KG1 (cell line): ENCODE measurements at regions not wholly inside any gene's neighbourhood (a gene's known extent, or its start where the extent isn't known, plus 50 kb on each side); places are given as distances from the start of the nearest gene placed in this dataset.
"Not testable (repeated sequence)": the region's sequence is repeated elsewhere in the genome, so short reads cannot be mapped to it uniquely, and the experiment has no call there.

Source experiments
- DNase-seq: peaks from one replicate; lab custom pipeline; 2025; lab: John Stamatoyannopoulos, UW

GRCh38 chr1:118461154-118461553 is 276.1 kb upstream of the SPAG17 start:
- DNase-seq, result no peak

DNA sequence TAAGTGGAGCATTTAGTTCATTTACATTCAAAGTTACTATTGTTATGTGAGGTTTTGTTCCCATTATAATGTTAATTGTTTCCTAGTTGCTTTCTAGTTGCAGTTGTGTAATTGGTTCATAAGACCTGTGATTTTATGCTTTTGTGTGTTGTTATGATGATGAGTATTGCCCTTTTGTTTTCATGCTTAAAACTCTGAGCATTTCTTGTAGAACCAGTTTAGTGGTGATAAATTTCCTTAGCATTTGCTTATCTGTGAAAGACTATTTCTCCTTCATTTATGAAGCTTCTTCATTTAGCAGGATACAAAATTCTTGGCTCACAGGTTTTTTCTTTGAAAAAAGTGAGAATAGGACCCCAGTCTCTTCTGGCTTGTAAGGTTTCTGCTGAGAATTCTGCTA is 274.8 kb upstream of the SPAG17 start:
- no peak for DNase-seq

DNA sequence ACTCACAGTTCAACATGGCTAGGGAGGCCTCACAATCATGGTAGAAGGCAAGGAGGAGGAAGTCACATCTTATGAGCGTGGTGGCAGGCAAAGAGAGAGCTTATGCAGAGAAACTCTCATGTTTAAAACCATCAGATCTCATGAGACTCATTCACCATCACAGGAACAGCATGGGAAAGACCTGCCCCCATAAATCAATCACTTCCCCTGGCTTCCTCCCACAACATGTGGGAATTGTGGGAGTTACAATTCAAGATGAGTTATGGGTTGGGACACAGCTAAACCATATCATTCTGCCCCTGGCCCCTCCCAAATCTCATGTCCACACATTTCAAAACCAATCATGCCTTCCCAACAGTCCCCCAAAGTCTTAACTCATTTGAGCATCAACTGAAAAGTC is 268.8 kb upstream of the SPAG17 start:
- not testable (repeated sequence) for DNase-seq

- DNase-seq, result no peak
These were observed 260.1 kb upstream of the SPAG17 start for GRCh38 chr1:118445156-118445555.

DNA sequence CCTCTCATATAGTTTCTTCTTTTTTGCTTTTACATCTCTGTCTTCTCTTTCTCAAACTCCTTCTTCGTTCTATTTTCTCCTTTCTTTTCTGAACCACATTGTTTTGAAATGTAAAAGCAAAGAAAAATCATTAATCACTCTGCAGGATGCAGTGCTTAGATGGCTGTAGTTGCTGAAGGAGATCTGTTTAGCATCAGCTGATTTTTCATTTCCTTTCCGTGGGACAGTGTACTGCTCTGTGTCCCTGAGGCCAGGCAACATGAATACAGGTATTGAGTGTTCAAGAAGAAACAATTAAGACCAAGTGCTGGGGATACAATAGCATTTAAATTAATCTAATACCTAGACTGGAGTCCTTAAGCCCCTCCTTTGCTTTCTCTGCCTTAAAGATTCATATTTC is 257.2 kb upstream of the SPAG17 start:
- no peak for DNase-seq

GRCh38 chr1:118437664-118438063 is 252.6 kb upstream of the SPAG17 start:
- DNase-seq, result no peak

- DNase-seq, result no peak
These were observed 244.8 kb upstream of the SPAG17 start for GRCh38 chr1:118429856-118430255.

DNA sequence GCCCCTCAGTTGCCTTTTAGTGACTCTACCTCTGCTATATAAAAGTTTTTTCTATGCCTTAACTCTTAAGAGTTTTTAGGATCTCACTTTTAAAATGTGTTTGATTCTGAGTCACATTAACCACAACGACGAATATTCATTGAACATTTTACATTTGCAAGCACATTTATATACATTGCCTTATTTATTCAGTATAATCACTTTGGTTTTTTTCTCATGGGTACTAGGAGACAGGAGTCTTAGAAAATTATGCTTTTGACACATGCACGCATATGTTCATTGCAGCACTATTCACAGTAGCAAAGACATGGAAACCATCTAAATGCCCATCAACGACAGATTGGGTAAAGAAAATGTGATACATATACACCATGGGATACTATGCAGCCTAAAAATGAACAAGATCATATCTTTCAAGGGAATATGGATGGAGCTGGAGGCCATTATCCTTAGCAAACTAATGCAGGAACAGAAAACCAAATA is 236.9 kb upstream of the SPAG17 start:
- no peak for DNase-seq

GRCh38 chr1:118404024-118404423 is 219.0 kb upstream of the SPAG17 start:
- no peak for DNase-seq

DNA sequence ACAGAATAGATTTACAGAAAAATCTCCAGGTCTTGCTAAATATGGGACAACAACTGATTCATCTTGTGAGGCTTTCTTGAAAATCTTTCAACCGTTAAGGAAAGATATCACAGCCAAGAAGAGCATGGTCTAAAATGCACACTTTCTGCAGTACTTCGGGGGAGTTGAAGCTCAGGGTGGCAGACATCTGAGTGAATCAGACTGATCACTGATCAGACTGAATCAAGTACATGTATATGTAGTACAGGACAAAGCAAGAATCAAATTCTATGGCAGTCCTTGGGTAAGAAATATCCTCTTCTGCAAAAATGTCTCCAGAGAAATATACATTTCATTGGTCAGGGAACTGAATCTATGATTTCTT is 212.4 kb upstream of the SPAG17 start:
- no peak for DNase-seq

DNA sequence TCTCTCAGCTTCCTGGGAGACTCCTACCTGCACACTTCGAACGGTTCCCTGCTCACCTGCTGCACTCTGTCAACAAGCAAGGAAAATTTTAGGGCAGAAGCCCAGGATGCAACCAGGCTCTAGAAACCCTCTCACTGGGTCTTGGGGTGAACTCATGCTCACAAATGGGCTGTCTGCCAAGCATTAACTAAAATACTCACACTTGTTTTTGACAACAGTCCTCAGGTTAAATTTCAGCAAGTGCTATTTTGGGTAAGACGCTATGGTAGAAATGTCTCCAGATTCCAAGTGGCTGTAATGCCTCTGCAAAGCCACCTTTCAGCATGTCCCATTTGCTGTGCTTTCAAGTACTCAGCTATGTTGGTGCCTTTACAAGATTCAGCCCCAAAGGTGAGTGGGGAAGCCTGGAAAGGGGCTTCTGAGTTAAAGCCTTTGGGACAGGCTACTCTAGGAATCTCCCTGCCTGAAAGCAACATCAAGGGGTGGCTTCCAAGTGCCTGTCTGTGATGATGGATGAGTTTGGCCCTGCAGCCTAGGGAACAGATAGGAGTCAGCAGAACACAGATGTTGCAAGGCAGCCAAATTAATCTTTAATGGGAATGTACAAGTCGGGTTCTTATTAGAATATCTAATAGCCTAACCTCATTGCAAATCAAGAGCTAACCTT is 211.9 kb upstream of the SPAG17 start:
- no peak for DNase-seq

DNA sequence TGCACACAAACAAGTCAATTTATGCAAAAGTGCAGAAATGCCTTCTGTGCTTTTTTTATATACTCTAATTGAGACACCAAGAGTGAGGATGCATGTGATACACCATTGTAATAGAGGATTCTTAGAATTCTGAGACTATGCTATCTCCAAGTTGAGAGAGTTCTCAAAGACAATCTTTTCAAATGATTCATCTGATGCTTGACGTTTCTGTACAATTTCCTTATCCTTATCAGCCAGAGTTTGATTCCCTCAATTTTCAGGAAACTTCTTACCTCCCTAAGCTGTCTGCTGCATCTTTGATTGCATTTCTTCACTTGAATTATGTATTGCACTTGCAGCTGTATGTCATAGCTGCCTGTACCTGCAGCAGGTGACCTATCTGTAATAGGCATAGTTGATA is 211.3 kb upstream of the SPAG17 start:
- no peak for DNase-seq

- no peak for DNase-seq
These were observed 210.5 kb upstream of the SPAG17 start for GRCh38 chr1:118395430-118395991.

- no peak for DNase-seq
These were observed 205.9 kb upstream of the SPAG17 start for GRCh38 chr1:118390955-118391354.

DNA sequence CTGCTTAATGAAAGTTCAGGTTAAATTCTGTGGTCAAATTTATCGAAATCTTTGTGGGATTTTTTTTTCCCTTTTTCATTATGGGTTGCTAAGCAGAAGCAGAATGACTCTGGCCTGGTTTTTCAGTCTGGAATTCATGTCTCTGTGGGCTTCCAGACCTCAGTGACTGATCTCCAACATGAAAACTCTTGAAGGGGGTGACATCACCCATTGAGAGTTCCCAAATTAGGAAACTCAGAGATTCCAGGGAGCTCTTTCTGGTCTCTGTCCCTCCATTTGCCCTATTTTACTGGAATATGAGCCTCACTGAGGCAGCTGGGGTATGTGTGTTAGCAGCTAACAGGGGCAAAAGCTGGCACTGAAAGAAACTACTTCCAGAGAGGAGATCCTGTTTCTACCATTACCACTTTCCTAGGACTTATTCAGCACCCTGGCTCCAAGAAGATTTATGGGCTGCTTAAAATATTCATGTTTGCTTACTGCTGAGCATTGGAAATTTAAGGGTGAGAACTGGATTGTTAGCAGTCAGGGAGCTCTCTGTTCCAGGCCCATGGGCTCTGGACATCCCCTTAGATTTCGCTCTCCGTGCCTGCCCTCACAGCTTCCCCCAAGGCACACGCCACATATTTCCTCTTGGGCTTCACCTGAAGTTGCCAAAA is 203.4 kb upstream of the SPAG17 start:
- DNase-seq, result no peak

- DNase-seq, result no peak
These were observed 196.3 kb upstream of the SPAG17 start for GRCh38 chr1:118381197-118381869.

DNA sequence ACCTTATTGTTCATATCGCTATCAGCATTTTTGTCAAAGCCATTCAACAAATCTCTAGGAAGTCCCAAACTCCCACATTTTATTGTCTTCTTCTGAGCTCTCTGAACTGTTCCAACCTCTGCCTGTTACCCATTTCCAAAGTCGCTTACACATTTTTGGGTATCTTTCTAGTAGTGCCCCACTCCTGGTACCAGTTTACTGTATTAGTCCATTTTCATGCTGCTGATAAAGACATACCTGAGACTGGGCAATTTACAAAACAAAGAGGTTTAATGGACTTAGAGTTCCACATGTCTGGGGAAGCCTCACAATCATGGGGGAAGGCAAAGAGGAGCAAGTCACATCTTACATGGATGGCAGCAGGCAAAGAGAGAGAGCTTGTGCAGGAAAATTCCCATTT is 192.2 kb upstream of the SPAG17 start:
- not testable (repeated sequence) for DNase-seq

- DNase-seq, result no peak
These were observed 186.6 kb upstream of the SPAG17 start for GRCh38 chr1:118371612-118372011.

DNA sequence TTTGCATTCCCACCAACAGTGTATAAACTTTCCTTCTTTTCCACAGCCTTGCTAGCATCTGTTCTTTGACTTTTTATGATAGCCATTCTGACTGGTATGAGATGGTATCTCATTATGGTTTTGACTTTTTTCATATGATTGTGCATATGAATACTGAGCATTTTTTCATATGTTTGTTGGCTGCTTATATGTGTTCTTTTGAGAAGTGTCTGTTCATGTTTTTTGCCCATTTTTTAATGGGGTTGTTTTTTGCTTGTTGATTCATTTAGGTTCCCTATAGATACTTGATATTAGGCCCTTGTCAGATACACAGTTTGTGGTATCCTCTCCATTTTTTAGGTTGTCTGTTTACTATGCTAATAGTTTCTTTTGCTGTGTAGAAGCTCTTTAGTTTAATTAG is 185.8 kb upstream of the SPAG17 start:
- DNase-seq, result no peak

DNA sequence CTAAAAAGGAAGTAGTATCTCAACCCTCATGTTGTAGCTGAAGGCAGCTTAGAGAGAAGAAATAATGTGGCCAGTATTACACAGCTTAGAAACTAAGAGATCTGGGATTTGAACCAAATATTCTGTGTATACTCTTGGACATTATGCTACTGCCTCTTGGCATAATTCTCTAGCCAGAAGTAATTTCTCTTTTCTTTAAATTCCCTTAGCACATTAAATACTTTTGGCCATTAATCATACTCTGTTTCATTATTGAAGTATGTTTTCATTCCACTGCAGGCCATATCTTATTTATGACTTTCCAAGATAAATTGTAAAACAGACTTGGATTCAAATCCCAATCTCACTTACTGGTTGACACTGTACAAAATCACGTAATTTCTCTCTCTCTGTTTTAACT is 181.3 kb upstream of the SPAG17 start:
- no peak for DNase-seq

GRCh38 chr1:118364882-118365281 is 179.9 kb upstream of the SPAG17 start:
- no peak for DNase-seq

DNA sequence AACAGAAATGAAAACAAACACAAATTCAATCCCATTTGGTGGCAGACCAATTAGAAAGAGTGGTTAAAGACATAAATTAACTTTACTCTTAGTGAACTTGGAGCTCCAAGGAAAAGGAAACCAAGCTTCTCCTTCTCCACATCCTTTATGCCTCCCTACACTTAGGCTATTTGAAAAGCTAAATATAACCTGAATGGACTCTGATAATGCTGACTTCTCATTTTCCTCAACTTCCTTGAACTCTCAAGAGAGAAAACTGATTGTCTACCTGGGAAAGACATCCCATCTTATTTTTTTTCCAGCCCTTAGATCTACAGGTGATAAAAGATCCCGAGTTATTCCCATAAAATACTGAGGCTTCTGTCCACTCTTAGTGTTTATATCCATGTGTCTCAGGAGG is 178.4 kb upstream of the SPAG17 start:
- DNase-seq, result no peak

- no peak for DNase-seq
These were observed 175.8 kb upstream of the SPAG17 start for GRCh38 chr1:118360817-118361216.
